NB4 (cell line): ENCODE measurements at regions not wholly inside any gene's neighbourhood (a gene's known extent, or its start where the extent isn't known, plus 50 kb on each side); places are given as distances from the start of the nearest gene placed in this dataset.

Experiments used
- POLR2A ChIP-seq: IDR thresholded peaks from 2 replicates; pipeline ENCODE4 v1.6.1; 2011; ENCODE audit warnings: mild to moderate bottlenecking; ENCODE audit not compliant: insufficient read length; ENCODE audit errors: extremely low read depth
- TF ChIP-seq, protein P1 (sequence below): IDR thresholded peaks from one replicate; pipeline ENCODE4 v1.5.1; 2012; ENCODE audit warnings: low read depth, low read length

DNA sequence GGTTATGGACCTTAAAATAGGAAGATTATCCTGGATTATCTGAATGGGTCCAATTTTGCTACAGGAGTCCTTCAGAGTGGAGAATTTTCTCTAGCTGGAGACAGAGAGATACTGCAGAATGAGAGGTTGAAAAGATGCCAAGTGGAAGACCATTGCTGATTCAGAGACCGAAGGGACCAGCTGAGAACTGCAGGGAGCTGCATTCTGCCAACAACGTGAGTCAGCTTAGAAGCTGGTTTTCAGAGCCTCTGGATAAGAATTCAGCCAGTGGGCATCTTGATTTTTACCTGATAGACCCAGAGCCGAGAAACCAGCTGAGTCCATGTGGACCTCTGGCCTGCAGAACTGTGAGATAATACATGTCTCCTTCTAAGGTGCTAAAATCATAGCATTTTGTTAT is 234.0 kb downstream of the NR2F2 start:
- TF ChIP-seq, protein P1, sequence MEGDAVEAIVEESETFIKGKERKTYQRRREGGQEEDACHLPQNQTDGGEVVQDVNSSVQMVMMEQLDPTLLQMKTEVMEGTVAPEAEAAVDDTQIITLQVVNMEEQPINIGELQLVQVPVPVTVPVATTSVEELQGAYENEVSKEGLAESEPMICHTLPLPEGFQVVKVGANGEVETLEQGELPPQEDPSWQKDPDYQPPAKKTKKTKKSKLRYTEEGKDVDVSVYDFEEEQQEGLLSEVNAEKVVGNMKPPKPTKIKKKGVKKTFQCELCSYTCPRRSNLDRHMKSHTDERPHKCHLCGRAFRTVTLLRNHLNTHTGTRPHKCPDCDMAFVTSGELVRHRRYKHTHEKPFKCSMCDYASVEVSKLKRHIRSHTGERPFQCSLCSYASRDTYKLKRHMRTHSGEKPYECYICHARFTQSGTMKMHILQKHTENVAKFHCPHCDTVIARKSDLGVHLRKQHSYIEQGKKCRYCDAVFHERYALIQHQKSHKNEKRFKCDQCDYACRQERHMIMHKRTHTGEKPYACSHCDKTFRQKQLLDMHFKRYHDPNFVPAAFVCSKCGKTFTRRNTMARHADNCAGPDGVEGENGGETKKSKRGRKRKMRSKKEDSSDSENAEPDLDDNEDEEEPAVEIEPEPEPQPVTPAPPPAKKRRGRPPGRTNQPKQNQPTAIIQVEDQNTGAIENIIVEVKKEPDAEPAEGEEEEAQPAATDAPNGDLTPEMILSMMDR, result no peak
- no peak for TF ChIP-seq POLR2A
